ENCODE measurements at regions not wholly inside any gene's neighbourhood (a gene's known extent, or its start where the extent isn't known, plus 50 kb on each side); places are given as distances from the start of the nearest gene placed in this dataset.
"Not testable (repeated sequence)": the region's sequence is repeated elsewhere in the genome, so short reads cannot be mapped to it uniquely, and the experiment has no call there.

GRCh38 chr17:43316522-43317142 is 82.2 kb upstream of the ARL4D start:
- DNase-seq (ENCODE audit: extremely low read depth, low read depth) = no peak

DNA sequence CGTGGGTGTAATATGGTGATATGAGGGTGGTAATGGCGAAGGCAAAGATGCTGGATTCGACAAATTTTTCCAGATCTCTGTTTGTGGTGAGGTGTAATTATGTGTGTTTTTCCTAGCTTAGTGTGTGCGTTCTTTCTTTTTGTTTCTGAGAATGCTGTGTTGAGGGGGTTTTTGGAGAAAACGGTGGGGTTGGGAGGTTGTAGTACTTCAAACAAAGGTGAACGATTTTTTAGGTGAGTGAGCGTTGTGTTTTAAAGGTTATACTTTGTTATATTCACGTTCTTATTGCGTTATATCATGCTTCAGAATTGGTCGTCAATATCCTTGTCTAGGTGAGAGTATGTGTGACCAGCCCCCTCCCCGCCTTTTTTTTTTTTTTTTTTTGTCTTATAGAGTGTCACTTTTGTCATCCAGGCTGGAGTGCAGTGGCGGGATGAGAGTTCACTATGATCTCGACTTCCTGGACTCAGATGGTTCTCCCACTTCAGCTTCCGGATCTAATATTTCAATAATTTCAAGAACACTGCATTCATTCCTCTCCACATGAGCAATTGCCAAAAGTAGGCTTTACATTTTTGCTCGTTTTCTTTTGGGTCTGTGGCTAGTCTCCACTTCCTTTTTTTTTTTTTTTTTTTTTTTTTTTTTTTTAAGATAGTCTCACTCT is 82.2 kb upstream of the RNU2-1 start:
- DNase-seq (ENCODE audit: extremely low read depth, low read depth) = no peak

- no peak for DNase-seq (ENCODE audit: extremely low read depth, low read depth)
Measured at GRCh38 chr17:43315369-43315768, 81.6 kb upstream of the RNU2-1 start.

GRCh38 chr17:43314611-43315011 is 80.8 kb upstream of the RNU2-1 start:
- DNase-seq (ENCODE audit: extremely low read depth, low read depth) = no peak

DNA sequence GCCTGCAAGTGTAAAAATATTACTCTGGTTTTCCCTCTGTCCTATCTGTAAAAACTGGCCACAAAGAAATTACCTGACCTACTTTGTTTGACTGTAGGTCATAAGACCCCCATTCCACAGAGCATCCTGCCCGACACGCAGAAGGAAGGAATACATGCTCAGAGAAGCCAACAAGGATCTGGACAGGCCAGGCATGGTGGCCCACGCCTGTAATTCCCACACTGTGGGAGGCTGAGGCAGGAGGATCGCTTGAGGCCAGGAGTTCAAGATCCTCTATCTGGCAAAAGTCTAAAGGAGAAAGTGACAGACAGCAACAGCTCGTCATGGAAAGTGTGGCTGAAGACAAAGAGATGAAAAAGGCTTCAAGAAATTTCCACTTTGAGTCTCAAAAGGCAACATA is 78.2 kb upstream of the RNU2-1 start:
- DNase-seq (ENCODE audit: extremely low read depth, low read depth) = no peak

- DNase-seq (ENCODE audit: extremely low read depth, low read depth) = no peak
Measured at GRCh38 chr17:43309505-43310332, 75.9 kb upstream of the RNU2-1 start.

DNA sequence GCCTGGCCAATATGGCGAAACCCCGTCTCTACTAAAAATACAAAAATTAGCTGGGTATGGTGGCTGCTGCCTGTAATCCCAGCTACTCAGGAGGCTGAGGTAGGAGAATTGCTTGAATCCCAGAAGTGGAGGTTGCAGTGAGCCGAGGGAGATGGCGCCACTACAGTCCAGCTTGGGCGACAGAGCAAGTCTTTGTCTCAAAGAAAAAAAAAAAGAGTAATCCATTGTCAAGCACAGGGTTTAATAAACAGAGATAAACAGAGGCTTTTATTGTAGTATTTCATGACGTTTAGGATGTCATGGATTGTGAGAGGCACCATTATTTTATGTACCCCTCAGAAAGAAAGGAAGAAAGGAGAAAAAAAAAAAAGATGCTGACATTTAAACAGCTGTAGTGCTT is 75.2 kb upstream of the RNU2-1 start:
- no peak for DNase-seq (ENCODE audit: extremely low read depth, low read depth)

- not testable (repeated sequence) for DNase-seq (ENCODE audit: extremely low read depth, low read depth)
Measured at GRCh38 chr17:43304792-43305191, 71.0 kb upstream of the RNU2-1 start.

- not testable (repeated sequence) for DNase-seq (ENCODE audit: extremely low read depth, low read depth)
Measured at GRCh38 chr17:43303049-43303448, 69.3 kb upstream of the RNU2-1 start.

DNA sequence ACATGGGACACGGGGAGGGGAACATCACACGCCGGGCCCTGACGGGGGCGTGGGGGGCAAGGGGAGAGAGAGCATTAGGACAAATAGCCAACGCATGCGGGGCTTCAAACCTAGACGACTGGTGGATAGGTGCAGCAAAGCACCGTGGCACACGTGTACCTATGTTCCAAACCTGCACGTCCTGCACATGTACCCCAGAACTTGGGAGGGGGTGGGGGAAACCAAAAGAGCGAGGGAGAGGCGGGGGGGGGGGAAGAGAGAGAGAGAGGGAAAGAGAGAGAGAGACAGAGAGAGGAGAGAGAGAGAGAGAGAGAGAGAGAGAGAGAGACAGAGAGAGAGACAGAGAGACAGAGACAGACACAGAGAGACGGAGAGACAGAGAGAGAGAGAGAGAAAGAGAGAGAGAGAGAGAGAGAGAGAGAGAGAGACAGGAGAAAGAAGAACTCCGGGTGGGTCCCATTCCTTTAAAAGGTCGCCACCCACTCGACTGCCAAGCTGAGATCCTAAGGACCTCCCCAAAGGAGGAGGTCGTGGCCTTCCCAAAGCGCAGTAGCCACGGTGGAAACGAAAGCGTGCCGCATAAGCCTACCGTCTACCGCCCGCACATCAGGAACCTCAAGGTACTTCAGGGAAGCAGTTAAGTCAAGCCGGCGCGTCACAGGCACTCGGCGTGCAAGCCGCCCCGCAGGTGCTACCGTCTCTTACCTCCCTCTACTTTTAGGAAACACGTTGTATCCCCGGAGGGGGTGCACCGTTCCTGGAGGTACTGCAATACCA is 65.7 kb upstream of the RNU2-1 start:
- not testable (repeated sequence) for DNase-seq (ENCODE audit: extremely low read depth, low read depth)

- not testable (repeated sequence) for DNase-seq (ENCODE audit: extremely low read depth, low read depth)
Measured at GRCh38 chr17:43289670-43290069, 55.9 kb upstream of the RNU2-1 start.

DNA sequence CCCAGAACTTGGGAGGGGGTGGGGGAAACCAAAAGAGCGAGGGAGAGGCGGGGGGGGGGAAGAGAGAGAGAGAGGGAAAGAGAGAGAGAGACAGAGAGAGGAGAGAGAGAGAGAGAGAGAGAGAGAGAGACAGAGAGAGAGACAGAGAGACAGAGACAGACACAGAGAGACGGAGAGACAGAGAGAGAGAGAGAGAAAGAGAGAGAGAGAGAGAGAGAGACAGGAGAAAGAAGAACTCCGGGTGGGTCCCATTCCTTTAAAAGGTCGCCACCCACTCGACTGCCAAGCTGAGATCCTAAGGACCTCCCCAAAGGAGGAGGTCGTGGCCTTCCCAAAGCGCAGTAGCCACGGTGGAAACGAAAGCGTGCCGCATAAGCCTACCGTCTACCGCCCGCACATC is 49.8 kb upstream of the RNU2-1 start:
- not testable (repeated sequence) for DNase-seq (ENCODE audit: extremely low read depth, low read depth)

Small RNAs in the stretch of these regions (small RNA-seq; reads per million reads assigned to genes)
- gene RF00004 = 0 reads per million in 2 experiments
